ENCODE measurements at regions not wholly inside any gene's neighbourhood (a gene's known extent, or its start where the extent isn't known, plus 50 kb on each side); places are given as distances from the start of the nearest gene placed in this dataset.

GRCh38 chr14:71665157-71665556, 267.1 kb upstream of the RGS6 start:
- Histone ChIP-seq H4K91ac (ENCODE audit: insufficient read length, low read depth, low read length) (no peak overlapping the region), H4K8ac (replicated peaks; ENCODE audit: insufficient read length, low read depth, low read length) (no peak overlapping the region), H3T11ph (ENCODE audit: low read length) (no peak overlapping the region), H2AFZ (ENCODE audit: low read length) (no peak overlapping the region), H2AK5ac (ENCODE audit: insufficient read length, low read length) (no peak overlapping the region), H3K27ac (ENCODE audit: insufficient read length, low read depth, low read length) (no peak overlapping the region), H4K20me1 (ENCODE audit: control insufficient read depth, insufficient read depth, insufficient read length) (no peaks in the 10 kb centered on the region), H3K4me1 (ENCODE audit: insufficient read depth, low read length) (peaks cover 3% of the 10 kb centered on the region; the same call in 1 of the 2 replicates), H3K79me1 (ENCODE audit: insufficient read depth, low read depth, low read length, poor library complexity, severe bottlenecking) (no peaks in the 10 kb centered on the region), H3K9ac (ENCODE audit: extremely low read depth, insufficient read length, low read length) (no peak overlapping the region), H2BK12ac (ENCODE audit: insufficient read length, low read depth, low read length) (no peak overlapping the region), H4K5ac (ENCODE audit: insufficient read length, low read depth, low read length) (no peak overlapping the region), H3K4me2 (ENCODE audit: insufficient read depth, insufficient read length, low read length) (no peak overlapping the region), H2BK15ac (ENCODE audit: low read depth, low read length) (no peak overlapping the region), H3K23ac (ENCODE audit: insufficient read length, low read depth, low read length) (no peak overlapping the region), H3K4ac (ENCODE audit: low read depth, low read length) (no peak overlapping the region), H3K79me2 (ENCODE audit: insufficient read depth, low read length) (no peaks in the 10 kb centered on the region), H3K23me2 (ENCODE audit: insufficient read length, low read depth, low read length, poor library complexity, severe bottlenecking) (no peaks in the 10 kb centered on the region), H3K9me3 (ENCODE audit: control insufficient read depth, low read depth, low read length) (no peaks in the 10 kb centered on the region), H2BK5ac (ENCODE audit: insufficient read length, low read length) (no peak overlapping the region), H2BK120ac (ENCODE audit: low read depth, low read length, poor library complexity, severe bottlenecking) (no peak overlapping the region), H3K14ac (ENCODE audit: insufficient read depth, low read length) (no peak overlapping the region), H3K56ac (ENCODE audit: insufficient read length, low read depth, low read length) (no peak overlapping the region), H3K18ac (ENCODE audit: insufficient read length, low read depth, low read length) (no peak overlapping the region), H2BK20ac (ENCODE audit: low read depth, low read length, poor library complexity, severe bottlenecking) (no peak overlapping the region), H3K27me3 (ENCODE audit: insufficient read depth, low read length) (no peaks in the 10 kb centered on the region)
- Mint-ChIP-seq H3K9me3 (no peaks in the 10 kb centered on the region), H3K4me1 (peaks cover 15 to 26% of the 10 kb centered on the region in 2 experiments), H3K27ac (no peak overlapping the region), H3K36me3 (ENCODE audit: insufficient read depth in 1 of 3, low read depth in 3 of 3) (peaks cover 0 to 15% (median 8%) of the 10 kb centered on the region in 3 experiments; a peak in 4 of 7 replicates), H3K27me3 (ENCODE audit: low read depth) (no peaks in the 10 kb centered on the region), H3K4me3 (no peak overlapping the region)
- WGBS (ENCODE audit: extremely low coverage, insufficient read length, low lambda C conversion rate): no CpG with 5 or more reads among the region's 1 CpG
- no peak for TF ChIP-seq CTCF (conservative IDR thresholded peaks at IDR 0.05)
- DNase-seq: no peak
